KBM-7 (cell line): ENCODE measurements at regions not wholly inside any gene's neighbourhood (a gene's known extent, or its start where the extent isn't known, plus 50 kb on each side); places are given as distances from the start of the nearest gene placed in this dataset.
A peak's percentile ranks its signal among the peaks of the same experiment; 100 is the strongest.
"Not testable (repeated sequence)": the region's sequence is repeated elsewhere in the genome, so short reads cannot be mapped to it uniquely, and the experiment has no call there.

Experiments
- DNase-seq: peaks from one replicate; pipeline ENCODE4 v3.0.0-alpha.2; 2015
- in situ Hi-C: fragments of 300-500 bp; cut with MboI; formaldehyde crosslinking; loops from 2 replicates; pipeline ENCODE4 v1.14.3; 2020; ENCODE audit warnings: low sequenced_read_pairs, low pct_unique_long_range_greater_than_20kb, mixed read lengths

DNA sequence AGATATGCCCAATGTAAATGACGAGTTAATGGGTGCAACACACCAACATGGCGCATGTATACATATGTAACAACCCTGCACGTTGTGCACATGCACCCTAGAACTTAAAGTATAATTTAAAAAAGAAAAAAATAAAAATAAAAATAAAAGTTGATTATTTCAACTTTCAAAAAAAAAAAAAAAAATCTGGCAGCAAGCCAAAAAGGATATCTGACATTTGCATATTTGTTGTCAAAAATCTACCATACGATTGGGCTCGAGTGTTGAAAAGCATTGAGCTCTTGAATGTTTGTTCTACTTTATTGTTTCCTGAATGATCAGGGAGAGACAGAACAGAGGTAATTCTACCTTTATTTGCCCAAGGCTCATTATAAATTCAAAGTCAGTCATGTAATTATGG, 310.5 kb upstream of the MON1B start:
- in situ Hi-C loops, DNase-seq: not testable (repeated sequence)

GRCh38 chr16:76882105-76882504, 308.9 kb upstream of the MON1B start:
- in situ Hi-C loops, result no loop called here
- DNase-seq, result no peak

GRCh38 chr16:76883076-76883475, 307.9 kb upstream of the MON1B start:
- in situ Hi-C loops, result no loop called here
- no peak for DNase-seq

DNA sequence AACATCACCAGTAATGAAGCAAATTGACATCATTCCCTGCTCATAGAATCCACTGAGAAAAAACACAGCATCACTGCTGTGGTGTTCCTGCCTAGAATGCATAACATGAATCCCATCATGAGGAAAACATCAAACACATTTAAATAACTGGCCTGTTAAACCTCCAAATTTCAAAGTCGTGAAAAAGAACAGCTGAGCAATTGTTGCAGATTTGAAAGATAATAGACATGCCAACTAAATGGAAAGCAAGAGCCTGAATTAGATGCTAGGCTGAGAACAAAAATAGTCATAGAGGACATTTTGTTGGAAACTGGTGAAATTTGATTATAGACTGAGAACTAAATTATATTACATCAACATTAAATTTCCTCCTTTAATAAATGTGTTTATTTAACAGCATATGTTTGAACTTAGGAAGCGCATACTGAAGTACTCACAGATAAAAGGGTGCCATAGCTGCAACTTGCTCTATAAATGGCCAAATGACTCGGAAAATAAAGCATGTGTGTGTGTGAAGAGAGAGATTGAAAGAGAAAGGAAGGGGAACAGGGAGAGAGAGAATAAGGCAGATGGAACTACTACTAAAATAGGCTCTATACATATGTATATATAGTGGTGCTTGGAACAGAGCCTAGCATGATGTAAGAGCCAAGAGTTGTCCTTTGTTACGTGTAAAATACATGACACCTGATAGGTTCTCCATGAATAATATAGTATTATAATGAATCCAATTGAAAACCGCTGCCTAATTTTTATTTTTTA, 305.0 kb upstream of the MON1B start:
- in situ Hi-C loops, result no loop called here
- DNase-seq, result no peak

GRCh38 chr16:76897816-76898215, 293.2 kb upstream of the MON1B start:
- in situ Hi-C loops, result no loop called here
- DNase-seq, result no peak

DNA sequence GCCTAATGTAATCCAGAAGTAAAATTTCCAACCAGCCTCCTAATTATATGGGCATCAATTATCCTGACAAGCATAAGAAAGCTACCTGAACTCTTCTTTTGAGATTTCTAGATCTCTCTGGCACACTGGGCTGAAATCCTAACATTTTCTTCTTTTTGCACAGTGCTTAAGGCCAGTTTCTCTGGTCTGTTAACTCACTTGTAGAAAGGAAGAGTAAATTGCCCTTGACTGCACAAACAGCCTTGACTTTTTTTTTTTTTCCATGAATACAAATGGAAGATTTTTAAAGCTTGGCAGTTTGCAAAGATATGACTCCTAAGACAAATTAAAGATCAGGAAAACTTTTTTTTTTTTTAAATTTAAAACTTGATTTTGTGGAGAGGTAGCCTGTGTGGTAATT, 291.2 kb upstream of the MON1B start:
- DNase-seq, result no peak
- in situ Hi-C loops, result no loop called here

- in situ Hi-C loops, result no loop called here
- no peak for DNase-seq
Observed at GRCh38 chr16:76900285-76901263, 290.4 kb upstream of the MON1B start.

DNA sequence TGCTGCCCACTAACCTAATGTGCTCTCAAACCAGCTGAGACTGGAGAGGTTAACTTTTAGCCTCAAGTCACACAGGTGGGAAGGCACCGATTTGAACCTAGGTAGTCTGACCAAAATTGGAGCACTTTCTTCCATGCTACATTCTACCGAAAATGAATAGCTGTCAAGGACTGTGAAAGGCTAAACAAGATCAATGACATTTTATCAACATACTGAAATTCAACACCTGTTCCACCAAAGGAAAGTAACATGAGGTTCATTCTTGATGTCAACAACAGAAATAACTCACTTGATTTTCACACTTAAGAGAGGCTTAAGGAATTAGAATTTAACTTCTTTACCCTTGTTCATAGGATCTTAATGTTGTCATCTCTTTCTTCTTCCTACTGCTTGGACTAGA, 284.4 kb upstream of the MON1B start:
- DNase-seq, result no peak
- in situ Hi-C loops, result no loop called here

GRCh38 chr16:76910931-76911330, 280.1 kb upstream of the MON1B start:
- no peak for DNase-seq
- in situ Hi-C loops, result no loop called here

DNA sequence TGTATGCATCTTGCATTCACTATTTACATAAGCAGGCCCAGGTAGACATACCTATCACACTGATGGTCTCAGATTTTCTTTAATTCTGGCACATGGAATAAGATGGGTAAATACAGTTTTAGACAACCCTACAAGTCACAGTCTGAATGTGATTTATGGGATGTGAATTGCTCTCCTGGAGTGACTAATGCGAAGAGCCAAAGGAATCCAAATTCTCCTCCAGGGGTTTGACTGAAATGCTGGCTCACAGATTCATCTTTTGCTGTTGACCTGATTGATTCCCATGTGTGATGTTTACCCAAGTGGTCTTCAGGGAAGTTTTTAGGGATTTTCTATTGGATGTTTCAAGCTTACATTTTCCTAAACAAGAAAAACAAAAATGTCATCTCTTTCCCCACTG, 277.9 kb upstream of the MON1B start:
- in situ Hi-C loops, result no loop called here
- DNase-seq, result no peak

- in situ Hi-C loops, result no loop called here
- no peak for DNase-seq
Observed at GRCh38 chr16:76926042-76926441, 264.9 kb upstream of the MON1B start.

DNA sequence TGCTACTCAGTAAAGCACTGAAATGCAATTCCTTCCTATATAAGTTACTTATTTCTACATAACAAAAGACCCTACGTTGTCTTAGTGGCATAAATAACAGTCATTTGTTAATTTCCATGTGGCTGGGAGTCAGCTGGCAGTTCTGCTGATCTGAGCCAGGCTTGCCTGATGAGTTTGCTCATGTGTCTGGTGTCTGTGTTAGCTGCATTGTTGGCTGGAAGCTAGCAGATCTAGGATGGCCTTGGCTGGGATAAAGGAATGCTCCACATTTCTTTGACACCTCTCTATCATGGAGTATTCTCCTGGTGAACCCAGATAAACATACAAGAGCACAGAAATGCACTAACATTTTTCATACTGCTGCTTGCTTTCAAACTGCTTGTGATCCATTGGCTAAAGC, 264.4 kb upstream of the MON1B start:
- no peak for DNase-seq
- in situ Hi-C loops, result no loop called here

DNA sequence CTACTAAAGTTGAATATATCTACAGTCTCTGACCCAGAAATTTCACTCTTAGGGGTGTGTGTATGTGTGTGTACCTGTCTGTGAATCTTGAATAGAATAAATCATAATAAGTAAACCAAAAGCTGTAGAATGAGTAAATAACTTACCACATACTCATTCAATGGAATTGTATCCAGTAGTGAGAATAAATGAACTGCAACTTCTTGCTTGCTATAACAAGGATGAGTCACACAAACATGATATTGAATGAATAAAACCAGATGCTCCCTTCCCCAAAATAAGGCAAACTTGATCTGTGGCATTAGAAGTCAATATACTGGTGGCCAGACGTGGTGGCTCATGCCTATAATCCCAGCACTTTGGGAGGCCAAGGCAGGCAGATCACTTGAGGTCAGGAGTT, 259.8 kb upstream of the MON1B start:
- no peak for DNase-seq
- in situ Hi-C loops, result no loop called here

DNA sequence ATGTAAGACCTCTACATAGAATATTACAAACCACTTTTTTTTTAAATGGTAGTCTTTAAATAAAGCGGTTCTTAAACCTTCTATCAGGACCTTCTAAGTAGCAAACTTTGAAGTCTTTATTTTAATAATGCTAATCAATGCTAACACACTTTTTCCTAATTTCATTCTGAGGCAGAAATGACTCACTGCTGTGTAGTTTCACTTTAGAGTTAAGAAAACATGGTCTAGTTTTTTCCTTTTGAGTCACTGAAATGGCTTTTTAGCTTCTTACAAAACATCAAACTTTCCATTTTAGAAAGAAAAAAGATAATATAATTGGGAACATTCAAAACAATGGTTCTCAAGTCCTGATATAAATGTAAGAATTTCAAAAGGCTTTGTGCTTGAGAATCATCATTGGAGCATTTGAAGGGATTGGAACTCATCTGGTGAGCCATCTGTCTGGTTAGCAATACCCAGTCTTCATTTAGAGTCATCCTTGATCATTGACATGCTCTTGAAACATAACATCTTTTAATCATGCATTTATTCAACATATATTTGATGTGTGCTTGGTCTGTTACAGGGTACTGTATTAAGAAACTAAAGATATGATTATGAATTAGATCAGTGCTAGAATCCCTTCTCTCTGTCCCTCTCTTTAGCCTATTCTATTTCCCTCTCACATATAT, 258.3 kb upstream of the MON1B start:
- DNase-seq, result no peak
- in situ Hi-C loops, result no loop called here

GRCh38 chr16:76940251-76940650, 250.7 kb upstream of the MON1B start:
- DNase-seq, result no peak

GRCh38 chr16:76941113-76941512, 249.9 kb upstream of the MON1B start:
- no peak for DNase-seq
- in situ Hi-C loops, result no loop called here

More at GRCh38 chr16:76940251-76940650, 250.7 kb upstream of the MON1B start:
- in situ Hi-C loops, result no loop called here

GRCh38 chr16:76942089-76942488, 248.9 kb upstream of the MON1B start:
- in situ Hi-C loops, result no loop called here
- DNase-seq, result no peak

DNA sequence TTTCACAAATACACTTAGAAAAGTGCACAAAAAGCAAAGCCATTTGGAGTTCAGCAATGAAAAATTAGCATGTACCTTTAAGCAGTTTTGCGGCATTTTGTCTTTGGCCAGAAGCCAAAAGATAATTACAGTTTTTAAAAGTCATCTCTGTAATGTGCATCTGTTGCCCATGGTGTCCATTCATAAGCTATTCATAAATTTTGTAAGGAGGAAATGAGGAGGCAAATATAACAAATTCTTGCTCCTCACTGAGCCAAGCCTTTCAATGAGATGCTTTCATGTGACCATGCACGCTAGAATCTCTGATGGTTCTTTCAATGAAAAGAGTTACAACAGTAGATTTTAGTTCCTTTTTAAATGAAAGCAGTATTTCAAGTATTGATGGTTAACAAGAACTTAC, 247.1 kb upstream of the MON1B start:
- DNase-seq, result no peak
- in situ Hi-C loops, result no loop called here

DNA sequence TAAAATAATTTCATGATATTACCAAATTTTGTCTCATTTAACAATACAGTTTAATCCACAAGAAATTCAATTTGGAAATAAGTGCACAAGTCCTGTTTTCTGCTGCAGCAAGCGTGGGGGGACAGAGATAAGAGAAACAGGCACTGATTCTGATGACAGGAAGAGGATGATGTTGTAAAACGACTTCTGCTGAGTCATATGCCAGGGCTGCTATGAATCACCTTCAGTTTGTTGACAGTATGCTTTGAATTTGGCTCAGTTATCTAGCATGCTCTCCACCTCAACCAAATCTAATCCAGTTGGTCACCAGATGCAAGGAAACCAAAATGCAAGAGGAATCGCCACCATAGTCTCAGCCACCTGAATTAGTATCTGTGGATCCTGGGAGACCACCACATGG, 244.1 kb upstream of the MON1B start:
- in situ Hi-C loops, result no loop called here
- peak; percentile 8 for DNase-seq

DNA sequence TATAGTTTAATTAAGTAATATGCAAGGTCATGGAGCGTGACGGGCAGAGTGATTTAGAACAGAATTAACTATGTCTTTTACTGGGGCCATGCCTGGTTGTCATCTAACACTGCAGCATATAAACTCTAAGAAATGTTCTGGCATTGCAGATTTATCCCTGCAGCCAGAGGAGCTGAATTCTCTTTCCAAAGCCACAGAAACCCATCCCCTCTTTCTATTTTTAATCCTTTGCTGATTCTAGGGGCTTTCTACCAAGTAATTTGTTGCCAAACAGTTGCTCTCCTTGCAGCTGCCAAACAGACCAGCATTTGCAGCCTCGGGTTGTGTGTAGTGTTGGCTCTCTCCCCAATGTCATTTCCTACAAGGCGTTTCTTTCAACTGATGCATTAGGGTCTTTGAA, 243.2 kb upstream of the MON1B start:
- in situ Hi-C loops, result no loop called here
- DNase-seq, result no peak
